Motor neuron (in vitro differentiated cells): ENCODE measurements at regions not wholly inside any gene's neighbourhood (a gene's known extent, or its start where the extent isn't known, plus 50 kb on each side); places are given as distances from the start of the nearest gene placed in this dataset.

Experiments
- ATAC-seq, 8 experiments: fragments of 200-7000 bp; cut with Tn5 transposase; replicated peaks in 6 of 8; 2 replicates each; pipeline ENCODE4 v1.8.0; 2021; ENCODE audit warnings: mild to moderate bottlenecking in 8 of 8, moderate library complexity in 8 of 8
- H3K27ac ChIP-seq, 2 donors: fragments of 250-450 bp; sonication (Bioruptor Pico); 2 replicates each; pipeline ENCODE4 v1.9.0; 2021; ENCODE audit warnings: antibody characterized with exemption in 2 of 2, mild to moderate bottlenecking in 2 of 2, moderate library complexity in 1 of 2
- H3K4me1 ChIP-seq, 2 donors: fragments of 250-450 bp; sonication (Bioruptor Pico); replicated peaks in 1 of 2; 2 replicates each; pipeline ENCODE4 v1.6.1; 2021; ENCODE audit warnings: antibody characterized with exemption in 2 of 2, mild to moderate bottlenecking in 2 of 2, moderate library complexity in 1 of 2
- H3K4me3 ChIP-seq, 5 donors: fragments of 250-450 bp; sonication (Bioruptor Pico); 2 replicates each; pipeline ENCODE4 v1.9.0; 2021; ENCODE audit warnings: antibody characterized with exemption in 5 of 5, mild to moderate bottlenecking in 5 of 5, moderate library complexity in 4 of 5
- WGBS, 10 experiments: fragments of 450-650 bp; shearing (Covaris generic); methylation state at CpG; one replicate each; pipeline ENCODE4 v1.0.0; 2022; 5-methylcytosine and 5-hydroxymethylcytosine counted together
- in situ Hi-C, 9 experiments: fragments of 400-800 bp; cut with MboI; loops; one replicate each; pipeline ENCODE4 v1.15.0; 2021; ENCODE audit warnings: low sequenced_read_pairs in 9 of 9, low pct_unique_long_range_greater_than_20kb in 2 of 9; ENCODE audit not compliant: unreplicated experiment in 9 of 9

DNA sequence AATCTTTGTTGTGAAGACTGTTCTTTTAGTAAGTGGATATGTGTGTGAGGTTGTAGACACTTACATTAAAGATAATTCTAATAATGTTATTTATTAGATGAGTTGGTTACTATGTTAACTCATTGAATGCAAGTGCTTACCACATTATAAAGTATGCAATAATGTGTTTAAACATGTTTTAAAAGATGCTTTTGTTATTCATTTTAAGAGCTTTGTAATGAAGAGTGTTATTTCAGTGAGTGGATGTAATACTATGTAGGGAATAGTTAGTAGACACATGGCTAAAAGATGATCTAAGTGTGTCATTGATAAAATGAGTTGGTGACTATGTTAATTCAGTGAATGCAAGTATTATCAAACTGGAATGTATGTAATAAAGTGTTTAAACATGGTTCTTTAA is 70.0 kb upstream of the VOPP1 start:
- Histone ChIP-seq H3K27ac (no peak overlapping the region), H3K4me1 (no peaks in the 10 kb centered on the region), H3K4me3 (no peak overlapping the region)
- ATAC-seq: no peak
- in situ Hi-C loops: loop anchor here in 2 of 9 experiments (25.0 kb wide), 3 partner anchors 320 to 445 kb away; partner anchors contain the start of genes MRPS17 (in 2 of the 2), NIPSNAP2 (in 2 of the 2), CCT6A (in 1 of the 2) and PHKG1 (in 1 of the 2)

DNA sequence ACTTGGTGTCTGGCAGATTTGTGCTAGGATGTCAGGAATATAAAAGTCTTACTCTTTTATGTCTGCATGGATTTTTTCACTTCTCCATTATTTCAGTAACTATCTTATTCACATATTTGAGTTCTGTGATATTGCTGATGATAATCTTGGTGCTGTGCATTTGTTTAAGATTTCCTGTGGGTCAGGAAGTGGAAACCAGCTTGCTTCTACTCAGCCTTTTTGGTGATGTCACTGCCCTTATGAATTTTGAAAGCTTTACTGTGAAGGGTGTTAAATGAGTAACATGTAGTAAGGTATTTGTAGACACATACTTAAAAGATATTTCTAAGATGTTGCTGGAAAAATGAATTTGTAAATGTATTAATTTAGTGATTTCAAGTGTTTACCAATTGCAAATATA is 69.5 kb upstream of the VOPP1 start:
- ATAC-seq: peak in 2 of 8 experiments; percentile 28 to 45
- in situ Hi-C loops: loop anchor here in 2 of 9 experiments (25.0 kb wide), 3 partner anchors 320 to 445 kb away; partner anchors contain the start of genes MRPS17 (in 2 of the 2), NIPSNAP2 (in 2 of the 2), CCT6A (in 1 of the 2) and PHKG1 (in 1 of the 2)

DNA sequence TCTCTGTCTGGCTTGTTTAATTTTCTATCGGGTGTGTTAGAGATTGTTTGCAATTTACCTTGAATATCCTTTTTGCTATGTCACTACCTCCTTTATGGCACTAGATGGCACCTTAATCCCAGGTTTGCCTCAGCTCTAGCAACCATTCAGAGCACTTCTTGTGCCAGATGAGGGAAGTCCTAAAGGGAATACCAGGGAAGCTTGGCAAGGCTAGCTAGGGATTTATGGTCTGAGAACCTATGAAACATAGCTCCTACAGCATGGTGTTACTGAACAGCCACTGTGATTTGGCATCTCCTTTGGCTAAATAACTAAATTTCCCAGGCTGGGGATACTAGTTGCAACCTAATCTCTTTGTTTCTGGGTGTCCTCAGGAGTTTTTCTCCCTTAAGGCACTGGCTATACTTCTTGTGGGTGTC is 69.0 kb upstream of the VOPP1 start:
- Histone ChIP-seq H3K4me3 (no peak overlapping the region), H3K4me1 (no peaks in the 10 kb centered on the region), H3K27ac (no peak overlapping the region)
- peak; percentile 67 to 99 (median 90) for ATAC-seq
- WGBS, 10 experiments: 0 to 15% (median 0%) methylated on average over 1 of the region's 1 CpG; no CpG with 5 or more reads in 4 of the 10 experiments
- in situ Hi-C loops: loop anchor here in 2 of 9 experiments (25.0 kb wide), 3 partner anchors 321 to 446 kb away; partner anchors contain the start of genes MRPS17 (in 2 of the 2), NIPSNAP2 (in 2 of the 2), CCT6A (in 1 of the 2) and PHKG1 (in 1 of the 2)

More for the DNA sequence above, 69.5 kb upstream of the VOPP1 start:
- no peaks in the 10 kb centered on the region for H3K4me1 ChIP-seq
- H3K27ac ChIP-seq: no peak overlapping the region
- no peak overlapping the region for H3K4me3 ChIP-seq

DNA sequence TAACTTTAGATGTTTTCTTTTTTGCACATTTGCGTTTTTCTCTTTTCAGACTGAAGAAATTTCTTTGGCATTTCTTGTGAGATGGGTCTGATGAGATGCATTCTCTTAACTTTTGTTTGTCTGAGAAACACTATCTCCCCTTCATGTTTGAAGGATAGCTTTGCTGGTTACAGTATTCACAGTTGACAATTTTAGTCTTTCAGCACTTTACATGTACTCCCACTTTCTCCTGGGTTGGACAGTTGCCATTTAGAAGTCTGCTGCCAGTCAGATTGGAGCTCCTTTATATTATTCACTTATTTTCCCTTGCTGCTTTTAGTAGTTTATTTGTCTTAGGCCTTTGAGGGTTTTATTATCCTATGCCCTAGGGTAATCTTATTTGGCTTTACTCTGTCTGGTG is 67.3 kb upstream of the VOPP1 start:
- no peak overlapping the region for H3K27ac ChIP-seq
- WGBS, 10 experiments: 17 to 88% (median 57%) methylated on average over 1 of the region's 1 CpG; no CpG with 5 or more reads in 1 of the 10 experiments
- H3K4me1 ChIP-seq: no peaks in the 10 kb centered on the region
- in situ Hi-C loops: loop anchor here in 2 of 9 experiments (25.0 kb wide), 3 partner anchors 323 to 448 kb away; partner anchors contain the start of genes MRPS17 (in 2 of the 2), NIPSNAP2 (in 2 of the 2), CCT6A (in 1 of the 2) and PHKG1 (in 1 of the 2)
- H3K4me3 ChIP-seq: no peak overlapping the region
- no peak for ATAC-seq

DNA sequence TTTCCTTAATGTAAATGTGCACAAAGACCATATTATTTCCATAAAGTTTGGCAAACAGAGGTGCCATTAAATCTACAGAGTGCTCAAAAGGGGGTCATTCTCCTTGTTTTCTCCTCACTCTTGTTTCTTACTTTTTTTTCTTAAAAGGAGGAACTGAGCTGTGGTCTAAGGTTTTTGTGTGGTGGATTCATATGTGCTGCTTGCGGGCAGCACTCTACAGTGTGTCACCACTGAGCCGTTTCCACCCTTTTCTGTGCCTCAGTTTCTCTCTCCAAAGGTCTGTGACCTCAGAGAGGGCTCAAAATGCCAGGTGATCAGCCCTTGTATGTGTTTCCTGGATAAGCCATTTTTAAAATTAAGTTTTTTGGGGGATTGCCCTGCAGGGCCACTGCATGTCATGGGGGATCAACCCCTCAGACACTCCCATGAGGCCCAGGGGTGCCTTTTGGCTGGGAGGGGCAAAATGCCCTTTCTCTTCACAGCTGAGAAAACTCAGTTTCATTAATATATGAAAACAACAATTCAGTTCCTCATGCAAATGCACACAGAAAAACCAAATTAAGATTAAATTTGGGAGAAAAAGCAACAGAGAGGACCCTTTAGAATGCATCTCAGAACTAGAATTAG is 56.9 kb upstream of the VOPP1 start:
- in situ Hi-C loops: loop anchor here in 2 of 9 experiments (25.0 kb wide), 3 partner anchors 333 to 458 kb away; partner anchors contain the start of genes MRPS17 (in 2 of the 2), NIPSNAP2 (in 2 of the 2), CCT6A (in 1 of the 2) and PHKG1 (in 1 of the 2)
- no peak overlapping the region for H3K4me3 ChIP-seq
- no peak for ATAC-seq
- WGBS, 10 experiments: 0 to 29% (median 17%) methylated on average over 1 to 2 of the region's 2 CpGs; no CpG with 5 or more reads in 5 of the 10 experiments
- no peaks in the 10 kb centered on the region for H3K4me1 ChIP-seq
- H3K27ac ChIP-seq: no peak overlapping the region

DNA sequence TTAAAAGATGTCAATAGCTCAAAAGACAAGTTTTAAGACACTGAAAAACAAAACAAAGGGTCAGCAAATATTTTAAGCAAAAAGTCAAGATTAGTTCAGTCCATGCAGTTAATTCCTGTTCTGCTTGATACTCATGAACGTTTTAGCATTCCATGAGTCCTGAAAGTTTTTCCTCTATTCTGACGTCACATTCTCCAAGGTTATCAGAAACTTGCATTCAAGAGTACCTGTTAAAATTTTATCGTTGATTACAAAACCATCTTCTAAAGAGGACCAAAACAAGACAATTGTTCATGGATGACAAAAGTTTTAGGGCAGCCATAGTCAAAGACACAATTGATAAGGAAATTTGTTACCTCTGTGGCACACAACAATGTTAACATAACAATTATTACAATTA is 52.5 kb upstream of the VOPP1 start:
- Histone ChIP-seq H3K4me1 (no peaks in the 10 kb centered on the region), H3K27ac (no peak overlapping the region), H3K4me3 (no peak overlapping the region)
- no peak for ATAC-seq
- 0 to 100% (median 35%) methylated on average over 1 to 3 of the region's 3 CpGs for WGBS, 10 experiments
- in situ Hi-C loops: loop anchor here in 2 of 9 experiments (25.0 kb wide), 3 partner anchors 337 to 462 kb away; partner anchors contain the start of genes MRPS17 (in 2 of the 2), NIPSNAP2 (in 2 of the 2), CCT6A (in 1 of the 2) and PHKG1 (in 1 of the 2)

DNA sequence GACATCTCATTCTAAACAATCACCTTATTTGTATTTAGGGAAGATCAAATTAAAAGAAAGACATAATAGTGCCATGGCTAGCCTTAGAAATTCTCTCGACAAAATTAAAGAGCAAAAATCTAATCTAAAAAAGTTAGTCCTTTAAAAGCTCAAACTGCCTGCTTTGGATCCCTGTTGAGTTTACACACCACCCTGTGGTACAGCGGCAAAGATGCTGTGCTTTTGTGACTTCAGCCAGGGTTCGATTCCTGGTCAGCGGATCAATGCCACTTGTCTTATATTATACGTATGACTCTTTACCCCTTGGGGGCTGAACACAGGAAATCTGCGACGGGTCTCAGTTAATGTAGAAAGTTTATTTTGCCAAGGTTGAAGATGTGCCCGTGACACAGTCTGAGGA is 51.3 kb upstream of the VOPP1 start:
- WGBS, 10 experiments: 49 to 100% (median 84%) methylated on average over 1 to 7 of the region's 8 CpGs
- in situ Hi-C loops: no loop called here
- Histone ChIP-seq H3K4me3 (no peak overlapping the region), H3K4me1 (no peaks in the 10 kb centered on the region), H3K27ac (no peak overlapping the region)
- no peak for ATAC-seq

DNA sequence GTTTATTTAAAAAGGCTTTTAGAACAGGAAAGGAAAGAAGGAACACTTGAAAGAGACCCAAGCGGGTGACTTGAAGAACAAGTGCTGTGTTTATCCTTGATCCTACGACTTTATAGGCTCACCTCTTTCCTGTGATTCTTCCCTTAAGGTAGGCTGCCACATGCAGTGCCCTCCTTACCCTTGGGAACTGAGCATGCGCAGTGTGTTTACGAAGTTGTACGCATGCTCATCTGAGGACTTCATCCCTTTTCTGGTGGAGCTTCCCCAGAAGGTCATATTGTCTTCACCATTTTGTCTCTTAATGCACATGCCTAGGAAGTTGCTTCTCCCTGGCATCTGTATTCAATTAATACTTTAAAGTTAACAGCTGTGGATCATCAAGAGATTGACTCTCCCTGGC is 49.9 kb upstream of the VOPP1 start:
- no peak for ATAC-seq
- Histone ChIP-seq H3K27ac (no peak overlapping the region), H3K4me1 (no peaks in the 10 kb centered on the region), H3K4me3 (no peak overlapping the region)
- in situ Hi-C loops: no loop called here
- 44 to 93% (median 82%) methylated on average over 1 to 5 of the region's 5 CpGs; no CpG with 5 or more reads in 2 of the 10 experiments for WGBS, 10 experiments
